ENCODE measurements at regions not wholly inside any gene's neighbourhood (a gene's known extent, or its start where the extent isn't known, plus 50 kb on each side); places are given as distances from the start of the nearest gene placed in this dataset.
"Not testable (repeated sequence)": the region's sequence is repeated elsewhere in the genome, so short reads cannot be mapped to it uniquely, and the experiment has no call there.

GRCh38 chr12:38159591-38160317 is 156.8 kb upstream of the ALG10B start:
- DNase-seq (ENCODE audit: low read depth): no peak

- DNase-seq (ENCODE audit: low read depth): no peak
Measured at GRCh38 chr12:38160318-38161122, 156.1 kb upstream of the ALG10B start.

GRCh38 chr12:38161123-38162000 is 155.2 kb upstream of the ALG10B start:
- no peak for DNase-seq (ENCODE audit: low read depth)

GRCh38 chr12:38162013-38162412 is 154.6 kb upstream of the ALG10B start:
- no peak for DNase-seq (ENCODE audit: low read depth)

- DNase-seq (ENCODE audit: low read depth): no peak
Measured at GRCh38 chr12:38162708-38163441, 153.7 kb upstream of the ALG10B start.

- no peak for DNase-seq (ENCODE audit: low read depth)
Measured at GRCh38 chr12:38163442-38163801, 153.2 kb upstream of the ALG10B start.

GRCh38 chr12:38166225-38166624 is 150.3 kb upstream of the ALG10B start:
- no peak for DNase-seq (ENCODE audit: low read depth)

GRCh38 chr12:38175538-38175937 is 141.0 kb upstream of the ALG10B start:
- DNase-seq (ENCODE audit: low read depth): no peak

GRCh38 chr12:38183617-38184016 is 133.0 kb upstream of the ALG10B start:
- DNase-seq (ENCODE audit: low read depth): not testable (repeated sequence)

- not testable (repeated sequence) for DNase-seq (ENCODE audit: low read depth)
Measured at GRCh38 chr12:38197286-38197685, 119.3 kb upstream of the ALG10B start.

GRCh38 chr12:38201461-38202276 is 114.9 kb upstream of the ALG10B start:
- no peak for DNase-seq (ENCODE audit: low read depth)

- DNase-seq (ENCODE audit: low read depth): no peak
Measured at GRCh38 chr12:38204831-38205230, 111.7 kb upstream of the ALG10B start.

- DNase-seq (ENCODE audit: low read depth): no peak
Measured at GRCh38 chr12:38222011-38222410, 94.6 kb upstream of the ALG10B start.

- DNase-seq (ENCODE audit: low read depth): not testable (repeated sequence)
Measured at GRCh38 chr12:38238328-38238727, 78.2 kb upstream of the ALG10B start.

GRCh38 chr12:38253778-38254177 is 62.8 kb upstream of the ALG10B start:
- DNase-seq (ENCODE audit: low read depth): no peak

- DNase-seq (ENCODE audit: low read depth): no peak
Measured at GRCh38 chr12:38258411-38258810, 58.2 kb upstream of the ALG10B start.

All from stimulated activated CD8-positive, alpha-beta memory T cell treated with anti-CD3 and anti-CD28 coated beads, Interleukin-15, amount 100 ng/mL, for 24 hours (primary cell).